NCI-H510A (cell line): ENCODE measurements at regions not wholly inside any gene's neighbourhood (a gene's known extent, or its start where the extent isn't known, plus 50 kb on each side); places are given as distances from the start of the nearest gene placed in this dataset.
"Not testable (repeated sequence)": the region's sequence is repeated elsewhere in the genome, so short reads cannot be mapped to it uniquely, and the experiment has no call there.

Experiments
- DNase-seq: peaks from one replicate; lab custom pipeline; 2025; lab: John Stamatoyannopoulos, UW

- no peak for DNase-seq
These were observed 155.9 kb downstream of the SEC23IP start for GRCh38 chr10:120048391-120048790.

GRCh38 chr10:120051671-120052070 is 159.1 kb downstream of the SEC23IP start:
- no peak for DNase-seq

GRCh38 chr10:120052964-120053702 is 160.6 kb downstream of the SEC23IP start:
- no peak for DNase-seq

- not testable (repeated sequence) for DNase-seq
These were observed 167.3 kb downstream of the SEC23IP start for GRCh38 chr10:120059790-120060189.

- no peak for DNase-seq
These were observed 174.9 kb downstream of the SEC23IP start for GRCh38 chr10:120067427-120067826.

- no peak for DNase-seq
These were observed 177.2 kb downstream of the SEC23IP start for GRCh38 chr10:120069700-120070099.

- no peak for DNase-seq
These were observed 182.8 kb downstream of the SEC23IP start for GRCh38 chr10:120075349-120075748.

- no peak for DNase-seq
These were observed 184.6 kb downstream of the SEC23IP start for GRCh38 chr10:120076996-120077706.

- no peak for DNase-seq
These were observed 185.4 kb downstream of the SEC23IP start for GRCh38 chr10:120077707-120078492.

- DNase-seq: no peak
These were observed 192.7 kb downstream of the SEC23IP start for GRCh38 chr10:120085096-120085796.

- DNase-seq: no peak
These were observed 193.5 kb downstream of the SEC23IP start for GRCh38 chr10:120086066-120086465.

GRCh38 chr10:120087109-120087508 is 194.6 kb downstream of the SEC23IP start:
- DNase-seq: no peak

- no peak for DNase-seq
These were observed 203.3 kb downstream of the SEC23IP start for GRCh38 chr10:120095875-120096274.

GRCh38 chr10:120097766-120098165 is 205.2 kb downstream of the SEC23IP start:
- DNase-seq: no peak

GRCh38 chr10:120098232-120098930 is 205.9 kb downstream of the SEC23IP start:
- no peak for DNase-seq

GRCh38 chr10:120103738-120104560 is 211.4 kb downstream of the SEC23IP start:
- no peak for DNase-seq

- DNase-seq: no peak
These were observed 212.5 kb downstream of the SEC23IP start for GRCh38 chr10:120105001-120105400.

GRCh38 chr10:120105492-120105891 is 213.0 kb downstream of the SEC23IP start:
- no peak for DNase-seq

- DNase-seq: no peak
These were observed 216.4 kb downstream of the SEC23IP start for GRCh38 chr10:120108916-120109315.

GRCh38 chr10:120109725-120110124 is 217.2 kb downstream of the SEC23IP start:
- DNase-seq: not testable (repeated sequence)

GRCh38 chr10:120110196-120110595 is 217.7 kb downstream of the SEC23IP start:
- DNase-seq: no peak
